Testis (tissue), 2 donors: ENCODE measurements at regions not wholly inside any gene's neighbourhood (a gene's known extent, or its start where the extent isn't known, plus 50 kb on each side); places are given as distances from the start of the nearest gene placed in this dataset.

Experiments
- DNase-seq: peaks from one replicate; pipeline ENCODE4 v3.0.0-alpha.2; 2019
- H3K27ac ChIP-seq, 2 donors: fragments of 200-600 bp; sonication (generic); one replicate each; pipeline ENCODE4 v1.5.1; 2019
- H3K27me3 ChIP-seq: fragments of 200-600 bp; sonication (generic); one replicate; pipeline ENCODE4 v1.5.1; 2019
- H3K36me3 ChIP-seq: fragments of 200-600 bp; sonication (generic); one replicate; pipeline ENCODE4 v1.5.1; 2017; ENCODE audit warnings: low read depth; ENCODE audit errors: missing control alignments
- H3K4me1 ChIP-seq: fragments of 200-600 bp; sonication (generic); one replicate; pipeline ENCODE4 v1.5.1; 2019
- H3K4me3 ChIP-seq, 2 donors: fragments of 200-600 bp; sonication (generic); one replicate each; pipeline ENCODE4 v1.5.1; 2017 to 2019
- H3K9me3 ChIP-seq: fragments of 200-600 bp; sonication (generic); one replicate; pipeline ENCODE4 v1.5.1; 2017
- CTCF ChIP-seq, 3 experiments: fragments of 450-650 bp in 2 of 3; fragments of 200-600 bp in 1 of 3; sonication (generic) in 1 of 3; IDR thresholded peaks; one replicate each; pipeline ENCODE4 v1.5.1; 2016 to 2019; ENCODE audit warnings: antibody characterized with exemption in 3 of 3, mild to moderate bottlenecking in 2 of 3, moderate library complexity in 1 of 3
- POLR2A ChIP-seq: fragments of 450-650 bp; IDR thresholded peaks from one replicate; pipeline ENCODE4 v1.6.1; 2017; ENCODE audit warnings: antibody characterized with exemption, mild to moderate bottlenecking, moderate library complexity
- WGBS, 2 donors: methylation state at CpG; one replicate each; pipeline ENCODE4 v1.1.5; 2018; 5-methylcytosine and 5-hydroxymethylcytosine counted together
- intact Hi-C: fragments of 100-400 bp; cut with DNase I; formaldehyde crosslinking; loops from one replicate; pipeline ENCODE4 v1.15.1; 2023; ENCODE audit warnings: low total_unique reads

GRCh38 chr13:112003941-112004340 lies 63.0 kb upstream of the SOX1 start:
- WGBS, 2 donors = 84 to 86% methylated on average over 3 of the region's 3 CpGs
- Histone ChIP-seq H3K27ac (no peak overlapping the region), H3K9me3 (no peaks in the 10 kb centered on the region), H3K27me3 (no peaks in the 10 kb centered on the region), H3K4me3 (no peak overlapping the region), H3K4me1 (no peaks in the 10 kb centered on the region), H3K36me3 (no peaks in the 10 kb centered on the region)
- intact Hi-C loops = no loop called here
- no peak for TF ChIP-seq CTCF (IDR thresholded peaks at IDR 0.05)
- TF ChIP-seq POLR2A = no peak
- no peak for DNase-seq

GRCh38 chr13:112005925-112006324 lies 61.0 kb upstream of the SOX1 start:
- Histone ChIP-seq H3K4me1 (no peaks in the 10 kb centered on the region), H3K27me3 (no peaks in the 10 kb centered on the region), H3K36me3 (no peaks in the 10 kb centered on the region), H3K27ac (no peak overlapping the region), H3K4me3 (no peak overlapping the region), H3K9me3 (no peaks in the 10 kb centered on the region)
- intact Hi-C loops = no loop called here
- WGBS, 2 donors = 90 to 93% methylated on average over 3 of the region's 3 CpGs
- TF ChIP-seq POLR2A (no peak), CTCF (IDR thresholded peaks at IDR 0.05) (no peak)
- no peak for DNase-seq

- TF ChIP-seq POLR2A (no peak), CTCF (IDR thresholded peaks at IDR 0.05) (no peak)
- Histone ChIP-seq H3K27me3 (no peaks in the 10 kb centered on the region), H3K9me3 (no peaks in the 10 kb centered on the region), H3K4me3 (no peak overlapping the region), H3K36me3 (no peaks in the 10 kb centered on the region), H3K27ac (no peak overlapping the region), H3K4me1 (no peaks in the 10 kb centered on the region)
- WGBS, 2 donors = 84 to 85% methylated on average over 9 of the region's 9 CpGs
- intact Hi-C loops = no loop called here
- DNase-seq = no peak
These were observed 59.8 kb upstream of the SOX1 start for GRCh38 chr13:112007191-112007590.

- Histone ChIP-seq H3K27ac (no peak overlapping the region), H3K27me3 (no peaks in the 10 kb centered on the region), H3K4me3 (no peak overlapping the region), H3K36me3 (no peaks in the 10 kb centered on the region), H3K4me1 (no peaks in the 10 kb centered on the region), H3K9me3 (no peaks in the 10 kb centered on the region)
- no peak for TF ChIP-seq POLR2A
- TF ChIP-seq CTCF (IDR thresholded peaks at IDR 0.05) = no peak
- intact Hi-C loops = no loop called here
- WGBS, 2 donors = 84% methylated on average over 9 of the region's 9 CpGs; no CpG with 5 or more reads in 1 of the 2 donors
- no peak for DNase-seq
These were observed 56.2 kb upstream of the SOX1 start for GRCh38 chr13:112010714-112011113.

GRCh38 chr13:112012016-112012704 lies 54.8 kb upstream of the SOX1 start:
- Histone ChIP-seq H3K27me3 (no peaks in the 10 kb centered on the region), H3K36me3 (no peaks in the 10 kb centered on the region), H3K4me3 (no peak overlapping the region), H3K9me3 (no peaks in the 10 kb centered on the region), H3K27ac (no peak overlapping the region), H3K4me1 (no peaks in the 10 kb centered on the region)
- intact Hi-C loops = no loop called here
- no peak for TF ChIP-seq POLR2A
- no peak for TF ChIP-seq CTCF (IDR thresholded peaks at IDR 0.05)
- 60 to 83% methylated on average over 14 to 27 of the region's 27 CpGs for WGBS, 2 donors
- DNase-seq = no peak
